ENCODE measurements at regions not wholly inside any gene's neighbourhood (a gene's known extent, or its start where the extent isn't known, plus 50 kb on each side); places are given as distances from the start of the nearest gene placed in this dataset.
"Not testable (repeated sequence)": the region's sequence is repeated elsewhere in the genome, so short reads cannot be mapped to it uniquely, and the experiment has no call there.

- DNase-seq (ENCODE audit: low spot score), result no peak
These were observed 422.0 kb upstream of the FRG2C start for GRCh38 chr3:75242012-75242735.

- no peak for DNase-seq (ENCODE audit: low spot score)
These were observed 415.2 kb upstream of the FRG2C start for GRCh38 chr3:75248974-75249373.

- DNase-seq (ENCODE audit: low spot score), result no peak
These were observed 409.4 kb upstream of the FRG2C start for GRCh38 chr3:75254685-75255084.

GRCh38 chr3:75258825-75259683 lies 405.1 kb upstream of the FRG2C start:
- not testable (repeated sequence) for DNase-seq (ENCODE audit: low spot score)

- DNase-seq (ENCODE audit: low spot score), result not testable (repeated sequence)
These were observed 403.2 kb upstream of the FRG2C start for GRCh38 chr3:75260975-75261374.

DNA sequence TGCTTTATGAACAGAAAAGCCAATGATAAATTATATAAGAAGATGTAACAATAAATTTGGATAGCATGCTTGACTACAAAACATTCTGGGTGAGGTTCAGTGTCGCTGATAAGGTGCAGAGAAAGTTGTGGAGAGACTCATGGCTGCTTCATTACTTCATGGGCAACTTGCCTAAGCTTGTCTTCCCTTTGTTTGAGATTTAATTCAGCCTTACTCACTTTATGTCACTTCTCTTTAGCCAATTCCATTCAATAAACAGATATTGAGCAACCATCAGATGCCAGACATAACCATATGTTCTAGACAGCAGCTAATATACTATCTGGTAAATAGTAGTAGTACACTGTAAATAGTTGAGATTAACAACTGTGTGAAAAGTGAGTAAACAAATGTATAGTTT lies 401.5 kb upstream of the FRG2C start:
- DNase-seq (ENCODE audit: low spot score), result no peak

- DNase-seq (ENCODE audit: low spot score), result no peak
These were observed 398.2 kb upstream of the FRG2C start for GRCh38 chr3:75265897-75266296.

DNA sequence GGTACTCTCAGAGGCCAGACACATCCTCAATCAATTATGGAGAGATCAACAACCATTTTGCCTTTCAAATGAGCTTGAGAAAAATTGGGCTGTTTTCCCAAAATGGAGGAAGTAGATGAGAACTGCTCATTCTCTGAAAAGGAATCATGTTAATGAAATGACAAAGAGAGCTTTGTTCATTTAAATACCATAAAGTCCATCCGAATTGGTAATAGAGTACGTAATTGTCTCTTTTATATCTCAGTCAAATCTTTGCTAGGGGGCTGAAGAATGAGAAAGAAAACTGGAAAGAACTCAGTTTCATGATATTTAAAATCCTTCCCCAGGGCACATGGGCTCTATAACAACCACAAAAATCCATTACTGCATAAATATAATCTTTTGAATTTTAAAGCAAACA lies 395.6 kb upstream of the FRG2C start:
- DNase-seq (ENCODE audit: low spot score), result not testable (repeated sequence)

GRCh38 chr3:75272237-75272636 lies 391.9 kb upstream of the FRG2C start:
- not testable (repeated sequence) for DNase-seq (ENCODE audit: low spot score)

DNA sequence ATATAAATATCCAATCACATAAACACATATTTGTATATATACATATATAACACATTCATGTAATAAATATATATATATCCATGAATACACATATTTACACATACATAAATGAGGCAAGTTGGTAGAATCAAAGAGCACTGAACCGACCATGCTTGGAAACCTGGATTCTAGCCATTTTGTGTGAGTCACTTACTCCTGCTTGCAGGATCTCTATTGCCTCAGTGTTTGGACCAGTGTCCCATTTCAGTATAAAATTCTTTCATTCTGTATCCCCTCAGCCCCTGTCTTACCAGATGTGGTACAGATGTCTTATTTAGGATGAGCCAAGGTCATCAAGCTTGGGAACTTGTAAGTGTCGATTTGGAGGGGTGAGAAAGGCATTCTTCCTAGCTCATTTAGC lies 391.4 kb upstream of the FRG2C start:
- DNase-seq (ENCODE audit: low spot score), result peak; percentile 10

DNA sequence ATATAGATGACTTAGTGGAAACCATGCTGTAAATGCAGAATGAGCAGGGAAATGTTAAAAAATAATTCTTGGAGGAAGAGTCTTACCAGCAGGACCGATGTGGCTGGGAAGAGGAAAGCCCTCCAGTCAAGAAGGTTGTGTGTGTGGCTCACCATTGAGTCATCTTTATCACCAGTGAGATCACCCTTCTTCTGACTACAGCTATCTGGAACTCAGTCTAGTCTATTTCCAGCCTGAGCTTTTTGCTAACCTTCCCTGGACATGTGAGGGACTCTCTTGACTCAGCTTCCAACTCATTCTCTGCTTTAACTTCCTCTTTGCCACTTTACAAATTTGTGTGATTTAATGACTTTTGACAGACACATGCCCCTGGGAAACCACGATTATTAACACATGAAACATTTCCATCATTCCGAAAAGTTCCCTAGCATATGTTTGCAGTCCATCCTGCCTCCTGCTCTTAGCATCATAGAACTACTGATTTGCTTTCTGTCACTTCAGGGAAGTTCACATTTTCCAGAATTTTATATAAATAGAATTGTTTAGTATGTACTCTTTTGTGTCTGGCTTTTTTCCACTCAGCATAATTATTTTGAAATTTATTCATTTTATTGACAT lies 378.5 kb upstream of the FRG2C start:
- not testable (repeated sequence) for DNase-seq (ENCODE audit: low spot score)

DNA sequence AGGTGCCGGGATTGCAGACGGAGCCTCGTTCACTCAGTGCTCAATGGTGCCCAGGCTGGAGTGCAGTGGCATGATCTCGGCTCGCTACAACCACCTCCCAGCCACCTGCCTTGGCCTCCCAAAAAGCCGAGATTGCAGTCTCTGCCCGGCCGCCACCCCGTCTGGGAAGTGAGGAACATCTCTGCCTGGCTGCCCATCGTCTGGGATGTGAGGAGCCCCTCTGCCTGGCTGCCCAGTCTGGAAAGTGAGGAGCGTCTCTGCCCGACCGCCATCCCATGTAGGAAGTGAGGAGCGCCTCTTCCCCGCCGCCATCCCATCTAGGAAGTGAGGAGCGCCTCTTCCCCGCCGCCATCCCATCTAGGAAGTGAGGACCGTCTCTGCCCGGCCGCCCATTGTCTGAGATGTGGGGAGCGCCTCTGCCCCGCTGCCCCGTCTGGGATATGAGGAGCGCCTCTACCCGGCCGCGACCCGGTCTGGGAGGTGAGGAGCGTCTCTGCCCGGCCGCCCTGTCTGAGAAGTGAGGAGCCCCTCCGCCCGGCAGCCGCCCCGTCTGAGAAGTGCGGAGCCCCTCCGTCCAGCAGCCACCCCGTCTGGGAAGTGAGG lies 375.1 kb upstream of the FRG2C start:
- DNase-seq (ENCODE audit: low spot score), result not testable (repeated sequence)

GRCh38 chr3:75294124-75294523 lies 370.0 kb upstream of the FRG2C start:
- DNase-seq (ENCODE audit: low spot score), result peak; percentile 53

GRCh38 chr3:75295013-75295412 lies 369.1 kb upstream of the FRG2C start:
- DNase-seq (ENCODE audit: low spot score), result no peak

DNA sequence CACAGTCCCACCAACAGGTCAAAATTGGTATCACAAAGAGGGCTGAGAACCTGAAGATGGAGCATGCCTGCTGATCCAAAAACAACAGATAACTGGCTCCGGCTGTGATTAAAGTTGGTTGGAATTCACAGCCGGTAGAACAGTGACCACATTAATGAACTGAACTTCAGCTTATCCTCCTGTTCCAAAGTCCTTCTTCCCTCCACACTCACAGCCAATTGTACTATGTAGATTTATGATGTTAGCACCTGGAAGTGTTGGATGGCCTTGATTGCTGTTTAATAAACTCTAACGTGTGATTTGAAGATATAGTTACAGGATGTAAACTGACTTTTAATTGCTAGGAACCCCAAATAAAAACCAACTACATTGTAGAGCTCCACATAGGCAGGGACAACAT lies 367.3 kb upstream of the FRG2C start:
- no peak for DNase-seq (ENCODE audit: low spot score)

- DNase-seq (ENCODE audit: low spot score), result no peak
These were observed 363.5 kb upstream of the FRG2C start for GRCh38 chr3:75300606-75301005.

- DNase-seq (ENCODE audit: low spot score), result not testable (repeated sequence)
These were observed 363.1 kb upstream of the FRG2C start for GRCh38 chr3:75301050-75301449.

DNA sequence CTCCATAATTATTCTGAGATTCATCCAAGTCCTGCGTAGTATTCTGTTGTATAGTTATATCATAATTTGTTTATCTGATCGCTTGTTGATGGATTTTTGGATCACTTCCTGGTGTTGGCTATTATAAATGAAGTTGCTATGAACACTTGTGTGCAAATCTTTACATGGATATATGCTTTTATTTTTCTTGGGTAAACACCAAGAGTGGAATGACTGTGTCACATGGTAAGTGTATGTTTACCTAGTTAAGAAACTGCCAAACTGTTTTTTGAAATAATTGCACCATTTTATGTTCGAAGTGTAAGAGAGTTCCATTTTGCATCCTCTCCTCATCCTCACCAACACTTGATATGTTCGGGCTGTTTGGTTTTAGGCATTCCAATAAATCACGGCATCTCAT lies 360.4 kb upstream of the FRG2C start:
- no peak for DNase-seq (ENCODE audit: low spot score)

- no peak for DNase-seq (ENCODE audit: low spot score)
These were observed 358.2 kb upstream of the FRG2C start for GRCh38 chr3:75305901-75306300.

DNA sequence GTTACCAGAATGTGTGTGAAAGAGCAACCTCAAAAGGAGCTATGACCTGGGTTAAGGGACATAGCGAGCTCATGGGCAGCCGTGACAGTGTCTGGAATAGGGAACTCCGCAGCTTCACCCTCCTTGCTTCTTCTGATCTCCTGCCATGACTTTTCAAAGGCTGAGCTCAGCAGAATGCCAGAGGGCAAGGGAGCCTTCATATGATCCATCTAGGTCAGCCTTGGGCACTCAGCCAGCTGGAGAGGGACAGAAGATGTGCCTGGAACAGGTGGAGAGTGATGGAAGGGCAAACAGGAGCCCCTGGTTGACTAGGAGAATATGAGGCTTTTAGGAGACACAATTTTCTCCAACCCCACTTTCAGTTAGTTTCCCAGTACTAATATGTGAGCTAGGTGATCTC lies 352.8 kb upstream of the FRG2C start:
- not testable (repeated sequence) for DNase-seq (ENCODE audit: low spot score)

- not testable (repeated sequence) for DNase-seq (ENCODE audit: low spot score)
These were observed 351.7 kb upstream of the FRG2C start for GRCh38 chr3:75312469-75312868.

DNA sequence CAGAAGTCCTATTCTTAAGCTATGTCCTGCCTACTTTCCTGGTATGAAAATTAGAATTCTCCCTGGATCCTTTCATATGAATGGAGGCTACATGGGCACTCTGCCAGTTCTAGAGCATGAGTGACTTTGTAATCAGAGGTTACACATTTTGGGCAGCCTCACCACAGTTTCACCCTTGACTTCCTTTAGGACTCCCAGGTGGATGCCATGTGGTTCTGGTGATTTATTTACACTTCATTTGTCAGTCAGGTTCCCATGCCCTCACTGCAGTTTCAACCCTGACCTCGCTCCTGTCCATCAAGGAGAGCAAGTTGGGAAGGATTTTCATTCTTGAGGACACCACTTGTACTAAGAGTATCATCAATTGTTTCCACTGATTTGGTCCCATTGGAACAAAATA lies 344.4 kb upstream of the FRG2C start:
- DNase-seq (ENCODE audit: low spot score), result not testable (repeated sequence)

Data from Ammon's horn (tissue), 1 donor.